HG02763 (cell line): ENCODE measurements at regions not wholly inside any gene's neighbourhood (a gene's known extent, or its start where the extent isn't known, plus 50 kb on each side); places are given as distances from the start of the nearest gene placed in this dataset.

Experiments used
- ATAC-seq: cut with Tn5 transposase; IDR thresholded peaks from one replicate; pipeline ENCODE4 v1.9.1; 2021; ENCODE audit warnings: mild to moderate bottlenecking, moderate library complexity; ENCODE audit not compliant: unreplicated experiment

GRCh38 chr9:21561502-21561901 lies 79.4 kb upstream of the IFNE start:
- ATAC-seq: no peak

- ATAC-seq: no peak
Measured at GRCh38 chr9:21564175-21564574, 82.1 kb upstream of the IFNE start.

GRCh38 chr9:21565155-21565554 lies 83.0 kb upstream of the IFNE start:
- ATAC-seq: no peak

DNA sequence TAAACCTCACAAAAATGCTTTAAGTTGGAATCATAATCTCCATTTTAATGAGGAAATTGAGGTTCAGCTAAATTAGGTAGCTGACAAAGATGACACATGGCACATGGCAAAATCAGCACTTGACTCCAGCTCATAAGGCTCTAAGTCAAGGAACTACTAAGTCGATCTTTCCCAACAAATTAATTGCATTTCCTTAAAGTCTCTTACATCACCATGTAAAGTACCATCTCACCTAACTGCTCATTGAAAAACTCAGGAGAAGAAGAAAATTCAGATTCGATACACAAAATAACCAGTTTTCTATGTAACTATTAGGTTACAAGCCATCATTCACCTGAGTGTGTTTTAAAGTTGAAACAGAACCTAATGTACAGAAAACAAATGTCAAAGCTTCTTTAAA lies 85.8 kb upstream of the IFNE start:
- ATAC-seq: no peak

DNA sequence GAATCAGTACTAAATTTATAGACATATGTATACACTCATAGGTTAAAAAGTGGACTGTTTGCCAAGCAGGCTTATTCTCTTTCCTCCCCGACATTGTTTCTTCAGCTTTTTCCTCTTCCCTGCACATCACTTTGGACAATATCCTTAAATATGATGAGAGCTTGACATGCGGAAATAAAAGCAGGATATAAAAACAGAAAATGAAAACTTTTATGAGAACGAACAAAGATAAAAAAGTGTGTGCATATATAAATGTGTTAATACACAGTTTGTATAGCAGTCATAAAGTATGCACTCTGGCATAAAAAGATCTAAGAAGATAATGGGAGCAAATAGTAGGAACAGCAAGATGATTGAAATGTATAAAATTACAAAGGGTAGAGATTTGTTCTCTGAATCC lies 86.4 kb upstream of the IFNE start:
- ATAC-seq: no peak

DNA sequence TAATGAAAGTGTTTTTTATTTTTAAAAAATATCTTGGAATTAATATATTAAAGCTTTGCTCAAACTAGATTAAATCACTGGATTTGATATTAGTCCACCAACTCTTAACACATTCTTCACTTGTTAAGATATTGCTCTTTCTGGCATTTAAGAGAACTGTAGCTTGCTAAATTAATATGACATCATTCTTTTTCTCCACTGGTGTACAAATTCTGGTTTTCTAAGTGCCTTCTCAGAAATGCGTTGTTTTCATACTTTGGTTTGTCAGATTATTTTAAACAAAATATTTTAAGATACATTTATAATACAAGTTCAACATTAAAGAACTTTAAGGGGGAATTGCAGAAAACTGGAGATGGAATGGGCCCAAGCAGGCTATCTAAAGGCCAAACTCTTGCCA lies 87.6 kb upstream of the IFNE start:
- ATAC-seq: no peak

DNA sequence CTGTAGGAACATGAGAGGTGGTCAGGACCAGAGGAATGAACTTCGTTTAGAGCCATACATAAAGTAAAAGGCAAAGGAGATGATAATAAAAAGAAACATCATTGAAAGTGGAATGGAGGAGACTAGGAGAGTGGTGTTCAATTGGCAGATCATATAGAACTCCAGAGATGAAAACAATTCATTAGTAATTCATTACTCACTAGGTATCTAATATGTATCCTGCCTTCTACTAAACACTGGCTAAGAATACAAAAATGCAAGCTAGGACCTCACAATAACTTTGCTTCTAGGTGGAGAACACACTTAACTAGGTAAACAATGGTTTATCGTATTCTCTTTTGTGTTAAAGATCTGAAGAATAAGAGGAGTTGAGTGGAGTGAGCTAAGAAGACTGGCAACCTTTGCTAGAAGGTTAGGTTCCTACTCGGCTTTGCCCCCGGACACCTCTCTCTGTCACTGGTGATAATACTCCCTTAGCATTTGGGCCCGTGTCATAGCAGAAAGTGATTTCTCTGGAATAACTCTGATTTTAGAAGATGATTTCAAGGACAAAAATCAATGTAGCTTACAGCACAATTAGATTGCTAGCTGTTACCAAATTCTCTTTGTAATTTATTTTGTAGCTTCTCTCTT lies 88.6 kb upstream of the IFNE start:
- ATAC-seq: no peak

- ATAC-seq: no peak
Measured at GRCh38 chr9:21574261-21574660, 92.1 kb upstream of the IFNE start.

DNA sequence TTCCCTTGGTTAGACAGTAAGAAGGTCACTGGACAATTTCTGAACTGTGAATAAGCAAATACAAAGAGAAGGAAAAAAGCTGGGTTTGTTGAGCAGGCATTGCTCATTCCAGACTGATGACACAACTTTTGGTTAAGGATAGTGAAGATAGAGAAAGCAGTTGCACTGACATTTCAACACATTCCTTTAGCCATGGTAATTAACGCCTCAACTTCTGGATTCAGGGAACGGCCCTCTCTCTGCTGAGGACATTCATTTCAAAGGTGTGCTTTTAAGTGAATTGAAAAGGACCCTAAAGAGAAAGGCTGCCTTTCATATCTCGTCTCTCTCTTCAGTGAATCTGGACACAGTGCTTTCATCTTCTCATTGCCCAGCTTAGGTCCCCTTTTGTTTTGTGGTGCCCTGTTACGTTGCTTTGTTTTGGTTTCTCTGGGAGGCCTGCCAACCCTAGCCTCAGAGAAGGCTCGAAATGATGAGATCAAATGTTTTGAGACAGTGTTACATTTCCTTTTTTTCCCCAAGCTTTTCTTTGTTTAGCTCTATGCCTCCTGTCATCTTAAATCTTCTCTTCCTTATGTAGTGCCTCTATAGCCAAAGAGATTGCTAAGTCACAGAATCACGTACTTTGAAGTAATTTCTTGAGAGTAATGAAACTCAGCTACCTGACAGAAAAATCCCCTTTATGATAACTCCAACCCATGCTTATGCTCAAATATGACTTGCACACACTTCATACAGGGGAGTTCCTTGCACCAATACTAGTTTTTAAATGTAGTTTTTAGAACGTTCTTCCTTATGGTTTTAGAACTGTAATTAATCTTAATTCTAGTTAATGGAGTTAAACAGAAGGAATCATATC lies 94.4 kb upstream of the IFNE start:
- no peak for ATAC-seq

GRCh38 chr9:21579247-21579671 lies 97.1 kb upstream of the IFNE start:
- ATAC-seq: no peak

GRCh38 chr9:21579743-21580142 lies 97.6 kb upstream of the IFNE start:
- no peak for ATAC-seq

GRCh38 chr9:21580636-21581378 lies 98.7 kb upstream of the IFNE start:
- ATAC-seq: no peak

GRCh38 chr9:21583628-21584377 lies 101.7 kb upstream of the IFNE start:
- no peak for ATAC-seq

GRCh38 chr9:21584890-21585289 lies 102.8 kb upstream of the IFNE start:
- ATAC-seq: no peak

DNA sequence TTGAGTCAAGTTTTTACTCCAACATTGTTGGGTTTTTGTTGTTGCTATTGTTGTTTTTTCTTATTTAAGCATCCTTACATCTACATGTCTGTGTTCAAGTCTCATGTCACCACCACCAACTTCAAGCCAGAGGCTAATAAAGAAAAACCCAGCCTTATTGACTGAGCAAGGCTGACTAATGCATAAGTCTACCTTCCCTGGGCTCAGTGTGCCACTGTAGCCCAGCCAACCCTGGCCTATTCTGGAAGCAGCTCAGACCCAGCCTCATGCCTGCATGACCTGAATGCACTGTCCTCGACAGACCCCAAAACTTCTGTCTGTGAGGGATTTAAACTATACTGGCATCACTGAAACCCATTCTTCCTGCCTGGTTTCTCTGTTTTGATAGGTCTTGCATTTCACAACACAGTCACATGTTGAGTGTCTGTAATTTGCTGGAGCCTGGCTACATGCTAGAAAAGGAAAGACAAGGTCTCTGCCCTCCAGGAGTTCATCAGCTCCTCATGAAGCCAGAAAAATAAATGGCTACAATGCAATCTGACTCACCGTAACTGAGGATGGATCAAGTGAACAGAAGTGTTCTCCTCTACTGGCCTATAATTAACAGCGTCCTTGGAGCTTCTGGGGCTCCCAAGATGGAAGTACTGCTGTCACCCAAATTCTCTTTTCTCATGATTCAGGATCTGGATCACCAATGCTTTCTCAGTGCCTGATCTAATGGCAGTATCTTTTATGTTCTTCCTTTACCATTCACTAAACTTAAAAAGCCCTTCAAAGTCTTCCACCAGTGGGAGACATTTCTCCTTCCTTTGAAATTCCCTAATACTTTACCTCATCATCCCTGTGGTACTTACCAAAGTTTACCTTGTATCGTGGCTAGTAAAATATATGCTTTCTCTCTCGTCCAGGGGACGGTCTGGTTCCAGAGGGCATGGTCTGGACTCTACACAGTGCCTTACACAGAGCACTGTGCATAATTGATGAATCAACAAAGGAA lies 103.9 kb upstream of the IFNE start:
- no peak for ATAC-seq

DNA sequence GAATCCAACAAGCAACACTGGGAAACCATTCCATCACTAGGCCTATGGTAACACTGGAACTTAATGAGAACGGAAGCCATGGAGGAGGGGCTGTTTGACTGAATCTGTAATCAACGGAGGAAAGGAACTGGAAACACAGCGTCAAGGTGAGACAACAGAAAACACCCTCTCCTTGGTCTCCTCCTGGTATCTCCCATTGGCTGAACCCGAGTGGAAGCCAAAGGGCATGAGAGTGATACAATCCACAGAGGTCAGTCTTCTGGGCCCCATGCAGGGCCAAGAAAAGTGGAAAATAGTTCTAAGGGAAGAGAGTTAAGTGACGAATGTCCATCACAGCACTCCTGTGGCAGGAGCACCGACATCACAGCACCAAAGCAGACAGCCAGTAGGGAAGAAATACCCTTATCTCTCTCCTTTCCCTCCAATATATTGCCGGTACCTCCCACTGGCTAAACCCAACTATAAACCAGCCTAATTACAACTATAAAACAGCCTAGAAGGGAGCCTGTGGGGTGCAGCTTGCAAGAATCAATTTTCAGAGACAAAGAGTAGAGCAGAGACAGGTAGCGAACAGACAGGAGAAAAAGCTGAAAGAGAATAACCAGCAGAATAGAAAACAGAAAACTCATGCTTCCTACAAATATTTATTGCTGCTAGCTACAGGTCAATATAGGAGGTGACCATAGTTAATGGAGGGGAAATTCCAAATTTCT lies 107.4 kb upstream of the IFNE start:
- ATAC-seq: no peak

DNA sequence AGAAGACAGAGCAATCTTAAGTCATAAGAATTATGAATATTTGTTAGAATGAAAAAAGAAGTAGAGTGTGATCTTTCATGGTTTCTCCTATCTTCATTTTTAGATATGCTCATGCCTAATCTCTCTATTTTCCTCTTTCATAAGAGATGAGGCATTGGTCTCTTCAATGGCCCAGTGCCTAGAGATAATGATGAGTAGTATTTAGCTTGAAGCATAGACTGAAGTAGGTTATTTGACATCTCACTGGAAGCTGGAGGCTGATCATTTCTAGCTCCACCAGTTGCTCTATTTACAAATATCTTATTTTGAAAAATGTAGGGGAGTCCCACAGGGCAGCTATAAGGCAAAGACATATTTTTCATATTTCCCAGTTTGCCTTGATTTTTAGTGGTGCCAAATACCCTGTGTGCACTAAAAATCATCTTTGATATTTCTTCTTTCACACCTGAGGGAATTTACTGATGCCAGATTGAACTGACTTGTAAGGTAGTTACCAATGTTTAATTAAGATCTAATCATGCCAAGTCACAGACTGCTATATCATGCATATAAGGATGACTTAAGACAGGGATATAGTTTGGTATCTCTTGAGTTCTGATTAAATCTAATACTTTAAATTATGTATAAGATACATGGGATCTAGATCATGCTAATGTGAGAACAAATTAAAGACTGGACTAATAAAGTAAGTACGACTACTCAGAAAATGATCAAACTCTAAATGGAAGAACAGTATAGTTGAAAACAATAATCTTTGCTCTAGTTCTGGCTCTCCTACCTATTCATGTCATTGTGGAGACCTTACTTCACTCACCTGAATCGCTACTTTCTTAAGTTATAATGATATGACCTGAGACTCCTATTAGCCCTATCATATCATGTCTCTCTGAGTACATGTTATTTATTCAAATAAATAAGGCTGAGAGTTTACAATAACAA lies 108.2 kb upstream of the IFNE start:
- ATAC-seq: no peak
